ENCODE measurements at regions not wholly inside any gene's neighbourhood (a gene's known extent, or its start where the extent isn't known, plus 50 kb on each side); places are given as distances from the start of the nearest gene placed in this dataset.

- peaks cover 12% of the 10 kb centered on the region for H3K4me1 ChIP-seq (ENCODE audit: low read length)
- H3K4me2 ChIP-seq (ENCODE audit: low read depth, low read length, poor library complexity, severe bottlenecking): no peak overlapping the region
- no peaks in the 10 kb centered on the region for H4K20me1 ChIP-seq (ENCODE audit: insufficient read depth, low read depth, low read length)
- H3K9ac ChIP-seq (ENCODE audit: low read length): no peak overlapping the region
- H3K27ac ChIP-seq (ENCODE audit: low read length): no peak overlapping the region
- H3K36me3 ChIP-seq (ENCODE audit: insufficient read depth, low read length): no peaks in the 10 kb centered on the region
- no peaks in the 10 kb centered on the region for H3K9me2 ChIP-seq (replicated peaks; ENCODE audit: insufficient read depth, low read length)
- no peak overlapping the region for H2AFZ ChIP-seq (ENCODE audit: low read length)
- H3K79me2 ChIP-seq (ENCODE audit: low read length): no peaks in the 10 kb centered on the region
- H3K4me3 ChIP-seq (ENCODE audit: low read length): no peak overlapping the region
- no peaks in the 10 kb centered on the region for H3K27me3 ChIP-seq (ENCODE audit: low read length)
- no peaks in the 10 kb centered on the region for H3K9me3 ChIP-seq (ENCODE audit: low read length)
- DNase-seq: no peak
Observed at GRCh38 chr5:100749771-100750284, 153.3 kb downstream of the ST8SIA4 start.

GRCh38 chr5:100755435-100755834 lies 147.6 kb downstream of the ST8SIA4 start:
- Histone ChIP-seq H4K20me1 (ENCODE audit: insufficient read depth, low read depth, low read length) (no peaks in the 10 kb centered on the region), H3K9ac (ENCODE audit: low read length) (no peak overlapping the region), H3K9me2 (replicated peaks; ENCODE audit: insufficient read depth, low read length) (no peaks in the 10 kb centered on the region), H3K79me2 (ENCODE audit: low read length) (no peaks in the 10 kb centered on the region), H2AFZ (ENCODE audit: low read length) (no peak overlapping the region), H3K27me3 (ENCODE audit: low read length) (peaks cover 2% of the 10 kb centered on the region; the same call in 1 of the 2 replicates), H3K4me1 (ENCODE audit: low read length) (no peaks in the 10 kb centered on the region), H3K9me3 (ENCODE audit: low read length) (no peaks in the 10 kb centered on the region), H3K36me3 (ENCODE audit: insufficient read depth, low read length) (no peaks in the 10 kb centered on the region), H3K4me3 (ENCODE audit: low read length) (no peak overlapping the region), H3K4me2 (ENCODE audit: low read depth, low read length, poor library complexity, severe bottlenecking) (no peak overlapping the region), H3K27ac (ENCODE audit: low read length) (no peak overlapping the region)
- DNase-seq: no peak

Measured in Karpas-422 (cell line).